Esophagus (tissue), 2 donors: ENCODE measurements at regions not wholly inside any gene's neighbourhood (a gene's known extent, or its start where the extent isn't known, plus 50 kb on each side); places are given as distances from the start of the nearest gene placed in this dataset.

Experiments used
- H3K27ac ChIP-seq, 2 donors: one replicate each; pipeline ENCODE4 v1.5.1; 2013; ENCODE audit warnings: low read depth in 2 of 2, mild to moderate bottlenecking in 2 of 2, inconsistent platforms in 1 of 2, low read length in 1 of 2, moderate library complexity in 1 of 2
- H3K27me3 ChIP-seq, 2 donors: one replicate each; pipeline ENCODE4 v1.6.1; 2013; ENCODE audit warnings: low read length in 2 of 2, control low read depth in 1 of 2, mild to moderate bottlenecking in 1 of 2; ENCODE audit not compliant: insufficient read depth in 2 of 2, control insufficient read depth in 1 of 2
- H3K36me3 ChIP-seq, 2 donors: one replicate each; pipeline ENCODE4 v1.6.1; 2013; ENCODE audit warnings: low read length in 1 of 2; ENCODE audit not compliant: control insufficient read depth in 2 of 2, insufficient read depth in 2 of 2
- H3K4me1 ChIP-seq, 2 donors: one replicate each; pipeline ENCODE4 v1.6.1; 2013; ENCODE audit warnings: low read length in 1 of 2; ENCODE audit not compliant: control insufficient read depth in 2 of 2, insufficient read depth in 2 of 2
- H3K4me3 ChIP-seq, 2 donors: one replicate each; pipeline ENCODE4 v1.5.1; 2013; ENCODE audit warnings: low read length in 2 of 2, mild to moderate bottlenecking in 2 of 2, low read depth in 1 of 2, moderate library complexity in 1 of 2
- H3K9me3 ChIP-seq, 2 donors: one replicate each; pipeline ENCODE4 v1.6.1; 2013; ENCODE audit warnings: mild to moderate bottlenecking in 2 of 2, low read depth in 1 of 2, low read length in 1 of 2, moderate library complexity in 1 of 2; ENCODE audit not compliant: control insufficient read depth in 2 of 2, insufficient read depth in 1 of 2
- WGBS, 2 donors: extraction: QIAGEN DNeasy Blood & Tissue Kit; methylation state at CpG; one replicate each; pipeline ENCODE4 v1.1.7; 2013; 5-methylcytosine and 5-hydroxymethylcytosine counted together
- donor health status: healthy with polysubstance abuse.
- donor health status: Bipolar disorder and iron deficiency.

DNA sequence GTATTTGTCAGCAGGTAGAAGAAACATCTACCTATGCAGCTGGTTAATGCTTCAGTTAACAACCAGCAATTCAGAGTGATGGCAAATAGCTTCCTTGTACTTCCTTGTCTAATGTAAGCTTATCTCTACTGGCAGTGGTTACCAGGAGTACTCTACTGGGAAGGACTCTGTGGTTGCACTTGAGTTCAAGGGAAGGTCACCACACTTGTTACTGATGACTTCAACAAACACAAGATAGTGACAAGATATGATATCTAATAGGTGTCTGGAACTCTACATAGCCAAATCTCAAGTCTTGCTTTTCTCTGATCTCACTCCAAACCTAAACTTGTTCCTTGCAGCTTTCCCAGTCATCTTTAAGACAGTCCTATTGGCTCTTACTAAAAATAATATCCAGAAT is 1644.9 kb upstream of the TENM3 start:
- peaks cover 0 to 2% of the 10 kb centered on the region in 2 donors for H3K9me3 ChIP-seq
- no peak overlapping the region for H3K27ac ChIP-seq
- H3K36me3 ChIP-seq: no peaks in the 10 kb centered on the region
- no peak overlapping the region for H3K4me3 ChIP-seq
- no peaks in the 10 kb centered on the region for H3K27me3 ChIP-seq
- no peaks in the 10 kb centered on the region for H3K4me1 ChIP-seq

- no peaks in the 10 kb centered on the region for H3K4me1 ChIP-seq
- WGBS, 2 donors: 83 to 95% methylated on average over 2 of the region's 2 CpGs
- no peak overlapping the region for H3K27ac ChIP-seq
- no peak overlapping the region for H3K4me3 ChIP-seq
- no peaks in the 10 kb centered on the region for H3K36me3 ChIP-seq
- H3K9me3 ChIP-seq: no peaks in the 10 kb centered on the region
- H3K27me3 ChIP-seq: no peaks in the 10 kb centered on the region
Measured at GRCh38 chr4:180603791-180604190, 1639.4 kb upstream of the TENM3 start.

DNA sequence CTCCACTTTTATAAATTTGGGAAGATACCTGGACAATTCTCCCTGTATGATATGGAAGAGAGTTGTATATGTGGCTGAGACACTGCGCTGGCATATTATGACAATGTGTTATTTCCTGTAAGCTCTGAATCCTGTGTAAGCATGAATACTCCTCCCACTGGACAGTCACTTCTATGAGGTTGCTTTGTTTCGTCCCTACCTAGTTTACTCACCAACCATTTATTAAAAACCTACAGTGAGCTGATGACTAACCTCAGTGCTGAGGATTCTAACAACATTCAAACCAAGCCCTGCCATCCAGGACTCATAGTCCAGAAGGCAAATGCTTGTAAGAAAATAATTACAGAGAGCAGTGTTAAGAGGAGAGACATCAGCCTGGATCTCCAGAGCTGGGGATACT is 1632.9 kb upstream of the TENM3 start:
- Histone ChIP-seq H3K4me3 (no peak overlapping the region), H3K9me3 (no peaks in the 10 kb centered on the region), H3K4me1 (no peaks in the 10 kb centered on the region), H3K27ac (no peak overlapping the region), H3K36me3 (no peaks in the 10 kb centered on the region), H3K27me3 (no peaks in the 10 kb centered on the region)
- 55 to 61% methylated on average over 2 of the region's 2 CpGs for WGBS, 2 donors

GRCh38 chr4:180615746-180616145 is 1627.5 kb upstream of the TENM3 start:
- Histone ChIP-seq H3K4me1 (no peaks in the 10 kb centered on the region), H3K27me3 (no peaks in the 10 kb centered on the region), H3K27ac (no peak overlapping the region), H3K36me3 (no peaks in the 10 kb centered on the region), H3K4me3 (no peak overlapping the region), H3K9me3 (no peaks in the 10 kb centered on the region)
- 71 to 78% methylated on average over 3 of the region's 3 CpGs for WGBS, 2 donors

DNA sequence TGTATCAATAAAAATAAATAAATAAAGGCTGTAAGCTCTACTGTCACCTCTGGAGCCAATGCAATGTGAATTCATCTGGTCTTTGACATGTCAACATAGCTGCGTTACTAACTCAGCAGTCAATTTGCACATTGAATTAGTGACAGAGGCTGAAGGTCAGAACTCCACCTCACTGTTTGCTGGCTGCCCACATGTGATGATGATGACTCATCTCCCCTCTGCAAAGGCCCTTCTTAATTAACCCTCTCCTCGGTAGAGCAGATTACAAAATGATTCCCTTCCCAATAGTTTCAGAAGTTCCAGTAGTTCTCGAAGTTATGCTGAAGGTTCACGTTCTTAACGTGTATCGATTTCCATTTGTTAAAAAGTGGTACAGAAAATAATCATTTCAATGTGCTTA is 1626.0 kb upstream of the TENM3 start:
- no peaks in the 10 kb centered on the region for H3K36me3 ChIP-seq
- H3K9me3 ChIP-seq: no peaks in the 10 kb centered on the region
- no peaks in the 10 kb centered on the region for H3K27me3 ChIP-seq
- no peaks in the 10 kb centered on the region for H3K4me1 ChIP-seq
- H3K27ac ChIP-seq: no peak overlapping the region
- 72 to 75% methylated on average over 6 of the region's 6 CpGs for WGBS, 2 donors
- no peak overlapping the region for H3K4me3 ChIP-seq

DNA sequence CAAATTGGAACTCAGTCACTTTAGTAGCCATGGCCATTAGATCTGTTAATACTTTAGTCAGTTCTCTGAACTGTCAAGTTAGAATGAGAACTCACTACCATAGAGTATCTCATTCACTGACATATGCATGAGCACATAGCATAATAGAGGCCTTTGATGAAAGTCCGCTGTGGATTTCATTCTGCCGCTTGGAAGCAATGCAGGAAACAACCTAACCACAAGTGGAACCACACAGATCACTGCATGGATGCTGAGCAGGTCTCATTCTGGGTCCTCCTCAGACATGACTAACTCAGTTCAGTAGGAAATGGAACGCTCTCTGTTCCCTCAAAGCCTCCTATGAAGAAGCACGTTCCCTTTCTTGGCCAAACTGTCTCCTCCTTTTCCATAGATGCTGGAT is 1624.8 kb upstream of the TENM3 start:
- Histone ChIP-seq H3K36me3 (no peaks in the 10 kb centered on the region), H3K4me1 (no peaks in the 10 kb centered on the region), H3K4me3 (no peak overlapping the region), H3K27me3 (no peaks in the 10 kb centered on the region), H3K9me3 (no peaks in the 10 kb centered on the region), H3K27ac (no peak overlapping the region)
- 75 to 77% methylated on average over 4 of the region's 4 CpGs for WGBS, 2 donors

GRCh38 chr4:180619440-180619839 is 1623.8 kb upstream of the TENM3 start:
- 55 to 84% methylated on average over 3 of the region's 3 CpGs for WGBS, 2 donors
- H3K36me3 ChIP-seq: no peaks in the 10 kb centered on the region
- no peaks in the 10 kb centered on the region for H3K9me3 ChIP-seq
- no peaks in the 10 kb centered on the region for H3K4me1 ChIP-seq
- no peak overlapping the region for H3K27ac ChIP-seq
- no peak overlapping the region for H3K4me3 ChIP-seq
- no peaks in the 10 kb centered on the region for H3K27me3 ChIP-seq

DNA sequence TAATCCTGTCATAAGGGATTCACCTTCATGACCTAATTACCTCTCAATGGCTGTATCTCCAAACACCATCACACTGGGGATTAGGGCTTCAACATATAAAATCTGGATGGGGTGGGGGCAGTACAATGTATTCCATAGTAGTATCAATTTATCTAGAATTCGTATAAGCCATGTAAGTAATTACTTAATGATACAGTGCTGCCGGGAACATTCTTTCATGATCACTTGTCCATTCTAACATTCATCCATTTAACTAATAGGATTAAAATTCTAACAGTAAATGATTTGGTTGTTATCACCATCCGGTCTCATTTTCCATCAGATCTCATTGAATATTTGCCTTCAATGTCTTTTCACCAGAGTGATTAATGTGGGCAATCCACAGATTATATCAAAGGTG is 1620.9 kb upstream of the TENM3 start:
- Histone ChIP-seq H3K4me3 (no peak overlapping the region), H3K4me1 (no peaks in the 10 kb centered on the region), H3K27ac (no peak overlapping the region), H3K9me3 (no peaks in the 10 kb centered on the region), H3K27me3 (no peaks in the 10 kb centered on the region), H3K36me3 (no peaks in the 10 kb centered on the region)
- WGBS, 2 donors: 64 to 80% methylated on average over 3 of the region's 3 CpGs

GRCh38 chr4:180625653-180626052 is 1617.5 kb upstream of the TENM3 start:
- Histone ChIP-seq H3K9me3 (no peaks in the 10 kb centered on the region), H3K27ac (no peak overlapping the region), H3K4me1 (no peaks in the 10 kb centered on the region), H3K36me3 (no peaks in the 10 kb centered on the region), H3K27me3 (no peaks in the 10 kb centered on the region), H3K4me3 (no peak overlapping the region)
- 67 to 77% methylated on average over 3 of the region's 3 CpGs for WGBS, 2 donors

GRCh38 chr4:180630012-180630665 is 1613.1 kb upstream of the TENM3 start:
- Histone ChIP-seq H3K27ac (no peak overlapping the region), H3K4me3 (no peak overlapping the region), H3K4me1 (no peaks in the 10 kb centered on the region), H3K27me3 (no peaks in the 10 kb centered on the region), H3K9me3 (no peaks in the 10 kb centered on the region), H3K36me3 (no peaks in the 10 kb centered on the region)
- 49 to 64% methylated on average over 3 of the region's 3 CpGs for WGBS, 2 donors
